ENCODE measurements at regions not wholly inside any gene's neighbourhood (a gene's known extent, or its start where the extent isn't known, plus 50 kb on each side); places are given as distances from the start of the nearest gene placed in this dataset.

DNA sequence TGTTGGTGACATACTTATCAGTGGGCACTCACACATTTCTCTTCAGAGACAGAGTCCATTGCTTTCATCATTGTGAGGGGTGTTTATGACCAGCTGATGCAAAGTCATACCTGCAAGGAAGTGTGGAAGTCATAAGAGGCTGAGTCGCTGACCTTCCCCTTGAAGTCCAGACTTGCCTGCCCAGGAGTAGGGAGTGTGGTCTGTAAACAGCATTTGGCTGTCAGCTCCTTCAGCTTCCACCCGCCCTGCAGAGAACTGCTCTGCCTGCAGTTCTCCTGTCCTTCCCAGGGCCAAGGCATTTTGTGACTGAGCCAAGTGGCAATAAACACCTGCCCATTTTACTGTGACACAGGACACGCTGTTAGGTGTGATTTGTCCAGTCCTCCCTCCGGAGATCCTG lies 801.3 kb downstream of the BCL11B start (continued):
- TF ChIP-seq, protein P1, sequence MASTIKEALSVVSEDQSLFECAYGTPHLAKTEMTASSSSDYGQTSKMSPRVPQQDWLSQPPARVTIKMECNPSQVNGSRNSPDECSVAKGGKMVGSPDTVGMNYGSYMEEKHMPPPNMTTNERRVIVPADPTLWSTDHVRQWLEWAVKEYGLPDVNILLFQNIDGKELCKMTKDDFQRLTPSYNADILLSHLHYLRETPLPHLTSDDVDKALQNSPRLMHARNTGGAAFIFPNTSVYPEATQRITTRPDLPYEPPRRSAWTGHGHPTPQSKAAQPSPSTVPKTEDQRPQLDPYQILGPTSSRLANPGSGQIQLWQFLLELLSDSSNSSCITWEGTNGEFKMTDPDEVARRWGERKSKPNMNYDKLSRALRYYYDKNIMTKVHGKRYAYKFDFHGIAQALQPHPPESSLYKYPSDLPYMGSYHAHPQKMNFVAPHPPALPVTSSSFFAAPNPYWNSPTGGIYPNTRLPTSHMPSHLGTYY (CRISPR knock-in tag; IDR thresholded peaks at IDR 0.05), result no peak
- TF ChIP-seq, protein P2, sequence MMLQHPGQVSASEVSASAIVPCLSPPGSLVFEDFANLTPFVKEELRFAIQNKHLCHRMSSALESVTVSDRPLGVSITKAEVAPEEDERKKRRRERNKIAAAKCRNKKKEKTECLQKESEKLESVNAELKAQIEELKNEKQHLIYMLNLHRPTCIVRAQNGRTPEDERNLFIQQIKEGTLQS (CRISPR knock-in tag; conservative IDR thresholded peaks at IDR 0.05), result no peak
- no peak for TF ChIP-seq ZNF219 (CRISPR knock-in tag; IDR thresholded peaks at IDR 0.05; ENCODE audit: borderline replicate concordance)
- no peak for TF ChIP-seq SMAD4 (CRISPR knock-in tag; IDR thresholded peaks at IDR 0.05)
- TF ChIP-seq ZNF416 (CRISPR knock-in tag; IDR thresholded peaks at IDR 0.05), result no peak
- no peak for TF ChIP-seq NFE2L1 (CRISPR knock-in tag; IDR thresholded peaks at IDR 0.05)

DNA sequence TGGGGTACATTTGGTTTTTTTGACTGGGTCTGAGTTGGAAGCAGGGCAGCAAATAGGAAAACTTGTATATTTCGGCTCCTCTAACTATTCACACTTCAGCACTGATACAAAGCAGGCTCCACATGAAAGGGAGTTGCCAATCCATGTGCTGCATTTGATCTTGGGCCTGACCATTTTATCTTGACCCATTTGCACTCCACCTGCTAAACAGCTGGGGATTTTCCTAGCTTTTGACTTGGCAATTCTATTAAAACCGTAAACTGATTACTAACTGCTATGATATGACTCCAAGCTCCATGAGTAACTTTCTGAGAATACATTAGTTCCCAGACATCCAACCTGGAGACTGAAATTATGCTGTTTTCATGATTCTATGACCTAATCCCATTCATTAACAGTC lies 797.1 kb downstream of the BCL11B start:
- no peak overlapping the region for H3K27ac Mint-ChIP-seq

DNA sequence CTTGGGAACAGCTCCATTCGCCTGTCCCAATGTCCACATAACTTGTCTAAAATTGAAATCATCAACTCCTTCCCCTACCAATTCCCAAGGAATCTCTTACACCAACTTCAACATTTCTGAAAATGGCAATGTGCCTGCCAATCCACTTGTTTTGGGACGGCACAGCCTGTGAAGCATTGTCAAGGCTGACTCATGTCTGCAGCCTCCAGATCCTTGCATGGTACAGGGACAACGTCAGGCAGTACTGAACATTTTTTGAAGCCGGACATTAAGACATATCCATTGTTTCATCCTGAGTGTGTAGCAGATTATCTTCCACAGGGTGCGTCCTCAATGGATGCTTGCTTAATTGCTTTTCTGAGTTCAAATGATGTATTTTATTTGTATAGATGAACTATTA lies 794.1 kb downstream of the BCL11B start:
- no peaks in the 10 kb centered on the region for H3K27me3 Mint-ChIP-seq (ENCODE audit: low read depth)
- H3K4me1 Mint-ChIP-seq, result no peaks in the 10 kb centered on the region
- no peak overlapping the region for H3K4me3 Mint-ChIP-seq
- H3K27ac Mint-ChIP-seq, result no peak overlapping the region
- TF ChIP-seq KAT7 (CRISPR knock-in tag; IDR thresholded peaks at IDR 0.05; ENCODE audit: borderline replicate concordance) (no peak), NR2C2 (CRISPR knock-in tag; IDR thresholded peaks at IDR 0.05) (no peak), MXD4 (CRISPR knock-in tag; IDR thresholded peaks at IDR 0.05; ENCODE audit: borderline replicate concordance) (no peak), CREB1 (CRISPR knock-in tag; IDR thresholded peaks at IDR 0.05) (no peak)
- TF ChIP-seq, protein P3, sequence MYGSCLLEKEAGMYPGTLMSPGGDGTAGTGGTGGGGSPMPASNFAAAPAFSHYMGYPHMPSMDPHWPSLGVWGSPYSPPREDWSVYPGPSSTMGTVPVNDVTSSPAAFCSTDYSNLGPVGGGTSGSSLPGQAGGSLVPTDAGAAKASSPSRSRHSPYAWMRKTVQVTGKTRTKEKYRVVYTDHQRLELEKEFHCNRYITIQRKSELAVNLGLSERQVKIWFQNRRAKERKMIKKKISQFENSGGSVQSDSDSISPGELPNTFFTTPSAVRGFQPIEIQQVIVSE (CRISPR knock-in tag; IDR thresholded peaks at IDR 0.05; ENCODE audit: borderline replicate concordance), result no peak
- no peak for DNase-seq (ENCODE audit: low spot score)
- POLR2A ChIA-PET, result no interaction called here
- CTCF ChIA-PET, result no interaction called here
- no peak for ATAC-seq
- peaks cover 16% of the 10 kb centered on the region for H3K9me3 Mint-ChIP-seq
- H3K36me3 Mint-ChIP-seq, result peaks cover 6% of the 10 kb centered on the region

More for the DNA sequence above, 797.1 kb downstream of the BCL11B start:
- Mint-ChIP-seq H3K27me3 (ENCODE audit: low read depth) (no peaks in the 10 kb centered on the region), H3K4me1 (no peaks in the 10 kb centered on the region), H3K36me3 (peaks cover 6% of the 10 kb centered on the region), H3K4me3 (no peak overlapping the region), H3K9me3 (peaks cover 17% of the 10 kb centered on the region)
- ATAC-seq (no peak), DNase-seq (ENCODE audit: low spot score) (no peak)
- ChIA-PET CTCF (no interaction called here), POLR2A (no interaction called here)
- TF ChIP-seq, protein P4, sequence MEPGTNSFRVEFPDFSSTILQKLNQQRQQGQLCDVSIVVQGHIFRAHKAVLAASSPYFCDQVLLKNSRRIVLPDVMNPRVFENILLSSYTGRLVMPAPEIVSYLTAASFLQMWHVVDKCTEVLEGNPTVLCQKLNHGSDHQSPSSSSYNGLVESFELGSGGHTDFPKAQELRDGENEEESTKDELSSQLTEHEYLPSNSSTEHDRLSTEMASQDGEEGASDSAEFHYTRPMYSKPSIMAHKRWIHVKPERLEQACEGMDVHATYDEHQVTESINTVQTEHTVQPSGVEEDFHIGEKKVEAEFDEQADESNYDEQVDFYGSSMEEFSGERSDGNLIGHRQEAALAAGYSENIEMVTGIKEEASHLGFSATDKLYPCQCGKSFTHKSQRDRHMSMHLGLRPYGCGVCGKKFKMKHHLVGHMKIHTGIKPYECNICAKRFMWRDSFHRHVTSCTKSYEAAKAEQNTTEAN (CRISPR knock-in tag; IDR thresholded peaks at IDR 0.05), result no peak
- TF ChIP-seq SMAD4 (CRISPR knock-in tag; IDR thresholded peaks at IDR 0.05) (no peak), ESRRA (CRISPR knock-in tag; IDR thresholded peaks at IDR 0.05; ENCODE audit: borderline replicate concordance) (no peak), MYBL2 (CRISPR knock-in tag; IDR thresholded peaks at IDR 0.05) (no peak), GTF2I (CRISPR knock-in tag; conservative IDR thresholded peaks at IDR 0.05) (no peak), ZNF121 (CRISPR knock-in tag; IDR thresholded peaks at IDR 0.05) (no peak)
- TF ChIP-seq, protein P1 (CRISPR knock-in tag; IDR thresholded peaks at IDR 0.05), result no peak
- TF ChIP-seq, protein P5, sequence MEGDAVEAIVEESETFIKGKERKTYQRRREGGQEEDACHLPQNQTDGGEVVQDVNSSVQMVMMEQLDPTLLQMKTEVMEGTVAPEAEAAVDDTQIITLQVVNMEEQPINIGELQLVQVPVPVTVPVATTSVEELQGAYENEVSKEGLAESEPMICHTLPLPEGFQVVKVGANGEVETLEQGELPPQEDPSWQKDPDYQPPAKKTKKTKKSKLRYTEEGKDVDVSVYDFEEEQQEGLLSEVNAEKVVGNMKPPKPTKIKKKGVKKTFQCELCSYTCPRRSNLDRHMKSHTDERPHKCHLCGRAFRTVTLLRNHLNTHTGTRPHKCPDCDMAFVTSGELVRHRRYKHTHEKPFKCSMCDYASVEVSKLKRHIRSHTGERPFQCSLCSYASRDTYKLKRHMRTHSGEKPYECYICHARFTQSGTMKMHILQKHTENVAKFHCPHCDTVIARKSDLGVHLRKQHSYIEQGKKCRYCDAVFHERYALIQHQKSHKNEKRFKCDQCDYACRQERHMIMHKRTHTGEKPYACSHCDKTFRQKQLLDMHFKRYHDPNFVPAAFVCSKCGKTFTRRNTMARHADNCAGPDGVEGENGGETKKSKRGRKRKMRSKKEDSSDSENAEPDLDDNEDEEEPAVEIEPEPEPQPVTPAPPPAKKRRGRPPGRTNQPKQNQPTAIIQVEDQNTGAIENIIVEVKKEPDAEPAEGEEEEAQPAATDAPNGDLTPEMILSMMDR (IDR thresholded peaks at IDR 0.05), result no peak
- TF ChIP-seq, protein P6, sequence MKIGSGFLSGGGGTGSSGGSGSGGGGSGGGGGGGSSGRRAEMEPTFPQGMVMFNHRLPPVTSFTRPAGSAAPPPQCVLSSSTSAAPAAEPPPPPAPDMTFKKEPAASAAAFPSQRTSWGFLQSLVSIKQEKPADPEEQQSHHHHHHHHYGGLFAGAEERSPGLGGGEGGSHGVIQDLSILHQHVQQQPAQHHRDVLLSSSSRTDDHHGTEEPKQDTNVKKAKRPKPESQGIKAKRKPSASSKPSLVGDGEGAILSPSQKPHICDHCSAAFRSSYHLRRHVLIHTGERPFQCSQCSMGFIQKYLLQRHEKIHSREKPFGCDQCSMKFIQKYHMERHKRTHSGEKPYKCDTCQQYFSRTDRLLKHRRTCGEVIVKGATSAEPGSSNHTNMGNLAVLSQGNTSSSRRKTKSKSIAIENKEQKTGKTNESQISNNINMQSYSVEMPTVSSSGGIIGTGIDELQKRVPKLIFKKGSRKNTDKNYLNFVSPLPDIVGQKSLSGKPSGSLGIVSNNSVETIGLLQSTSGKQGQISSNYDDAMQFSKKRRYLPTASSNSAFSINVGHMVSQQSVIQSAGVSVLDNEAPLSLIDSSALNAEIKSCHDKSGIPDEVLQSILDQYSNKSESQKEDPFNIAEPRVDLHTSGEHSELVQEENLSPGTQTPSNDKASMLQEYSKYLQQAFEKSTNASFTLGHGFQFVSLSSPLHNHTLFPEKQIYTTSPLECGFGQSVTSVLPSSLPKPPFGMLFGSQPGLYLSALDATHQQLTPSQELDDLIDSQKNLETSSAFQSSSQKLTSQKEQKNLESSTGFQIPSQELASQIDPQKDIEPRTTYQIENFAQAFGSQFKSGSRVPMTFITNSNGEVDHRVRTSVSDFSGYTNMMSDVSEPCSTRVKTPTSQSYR (CRISPR knock-in tag; IDR thresholded peaks at IDR 0.05), result no peak

All from WTC11 (cell line).